ENCODE measurements at regions not wholly inside any gene's neighbourhood (a gene's known extent, or its start where the extent isn't known, plus 50 kb on each side); places are given as distances from the start of the nearest gene placed in this dataset.
A peak's percentile ranks its signal among the peaks of the same experiment; 100 is the strongest.

DNA sequence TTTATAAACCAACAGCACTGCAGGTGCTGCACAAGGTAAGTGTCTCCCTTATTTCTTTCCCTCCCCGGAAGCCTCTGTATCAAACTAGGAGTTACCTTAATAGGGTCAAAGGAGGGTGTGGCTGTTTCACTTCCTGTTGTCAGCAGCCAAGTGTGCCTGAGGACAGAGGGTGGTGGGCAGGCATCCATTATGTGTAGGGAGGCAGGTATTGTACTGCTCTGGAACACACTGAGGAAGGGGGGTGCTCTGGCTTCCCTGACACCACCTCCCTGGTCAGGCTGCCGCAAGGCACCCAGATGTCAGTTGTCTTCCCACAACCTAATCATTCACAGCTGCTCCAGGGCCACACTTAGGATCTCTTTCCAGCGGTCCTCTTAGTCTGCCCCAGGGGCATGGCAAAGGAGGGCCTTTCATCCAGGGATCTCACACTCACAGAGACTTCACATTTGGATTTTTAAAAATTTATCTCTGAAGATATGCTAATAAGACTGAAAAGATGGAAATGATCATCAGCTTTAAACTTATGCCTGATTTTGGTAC lies 132.0 kb upstream of the ARHGAP5 start:
- TF ChIP-seq SP2 (IDR thresholded peaks at IDR 0.05; ENCODE audit: low read length) (no peak), SIN3A (conservative IDR thresholded peaks at IDR 0.05 in 1 of 2, IDR thresholded peaks at IDR 0.05 in 1 of 2; ENCODE audit: low read depth in 1 of 2, low read length in 2 of 2) (no peak), CEBPB (IDR thresholded peaks at IDR 0.05; ENCODE audit: low read depth, low read length) (no peak), POLR2AphosphoS5 (IDR thresholded peaks at IDR 0.05; ENCODE audit: low read depth, low read length) (no peak), TBP (IDR thresholded peaks at IDR 0.05; ENCODE audit: low read depth, low read length) (no peak), RXRA (IDR thresholded peaks at IDR 0.05; ENCODE audit: insufficient read depth, low read depth, low read length) (no peak), RNF2 (IDR thresholded peaks at IDR 0.05; ENCODE audit: borderline replicate concordance, low read depth, low read length, missing control alignments, poor library complexity, severe bottlenecking) (no peak), EP300 (IDR thresholded peaks at IDR 0.05; ENCODE audit: borderline replicate concordance in 1 of 2, low read depth in 2 of 2, low read length in 2 of 2) (no peak), KDM5A (IDR thresholded peaks at IDR 0.05; ENCODE audit: low read length) (no peak), YY1 (IDR thresholded peaks at IDR 0.05; ENCODE audit: low read depth, low read length) (peak; percentile 64; the same call in 1 of the 2 replicates), EZH2 (IDR thresholded peaks at IDR 0.05; ENCODE audit: low read depth, low read length, severe bottlenecking) (no peak)
- TF ChIP-seq, protein P1, sequence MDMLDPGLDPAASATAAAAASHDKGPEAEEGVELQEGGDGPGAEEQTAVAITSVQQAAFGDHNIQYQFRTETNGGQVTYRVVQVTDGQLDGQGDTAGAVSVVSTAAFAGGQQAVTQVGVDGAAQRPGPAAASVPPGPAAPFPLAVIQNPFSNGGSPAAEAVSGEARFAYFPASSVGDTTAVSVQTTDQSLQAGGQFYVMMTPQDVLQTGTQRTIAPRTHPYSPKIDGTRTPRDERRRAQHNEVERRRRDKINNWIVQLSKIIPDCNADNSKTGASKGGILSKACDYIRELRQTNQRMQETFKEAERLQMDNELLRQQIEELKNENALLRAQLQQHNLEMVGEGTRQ (IDR thresholded peaks at IDR 0.05; ENCODE audit: low read length): no peak
- TF ChIP-seq, protein P2, sequence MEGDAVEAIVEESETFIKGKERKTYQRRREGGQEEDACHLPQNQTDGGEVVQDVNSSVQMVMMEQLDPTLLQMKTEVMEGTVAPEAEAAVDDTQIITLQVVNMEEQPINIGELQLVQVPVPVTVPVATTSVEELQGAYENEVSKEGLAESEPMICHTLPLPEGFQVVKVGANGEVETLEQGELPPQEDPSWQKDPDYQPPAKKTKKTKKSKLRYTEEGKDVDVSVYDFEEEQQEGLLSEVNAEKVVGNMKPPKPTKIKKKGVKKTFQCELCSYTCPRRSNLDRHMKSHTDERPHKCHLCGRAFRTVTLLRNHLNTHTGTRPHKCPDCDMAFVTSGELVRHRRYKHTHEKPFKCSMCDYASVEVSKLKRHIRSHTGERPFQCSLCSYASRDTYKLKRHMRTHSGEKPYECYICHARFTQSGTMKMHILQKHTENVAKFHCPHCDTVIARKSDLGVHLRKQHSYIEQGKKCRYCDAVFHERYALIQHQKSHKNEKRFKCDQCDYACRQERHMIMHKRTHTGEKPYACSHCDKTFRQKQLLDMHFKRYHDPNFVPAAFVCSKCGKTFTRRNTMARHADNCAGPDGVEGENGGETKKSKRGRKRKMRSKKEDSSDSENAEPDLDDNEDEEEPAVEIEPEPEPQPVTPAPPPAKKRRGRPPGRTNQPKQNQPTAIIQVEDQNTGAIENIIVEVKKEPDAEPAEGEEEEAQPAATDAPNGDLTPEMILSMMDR (IDR thresholded peaks at IDR 0.05; ENCODE audit: control extremely low read depth in 1 of 3, insufficient read depth in 1 of 3, low read depth in 1 of 3, low read length in 3 of 3): no peak

Data from H1 (cell line).